HG03159 (cell line): ENCODE measurements at regions not wholly inside any gene's neighbourhood (a gene's known extent, or its start where the extent isn't known, plus 50 kb on each side); places are given as distances from the start of the nearest gene placed in this dataset.

Experiments used
- ATAC-seq: cut with Tn5 transposase; IDR thresholded peaks from one replicate; pipeline ENCODE4 v1.9.1; 2021; ENCODE audit warnings: mild to moderate bottlenecking, moderate library complexity; ENCODE audit not compliant: unreplicated experiment

DNA sequence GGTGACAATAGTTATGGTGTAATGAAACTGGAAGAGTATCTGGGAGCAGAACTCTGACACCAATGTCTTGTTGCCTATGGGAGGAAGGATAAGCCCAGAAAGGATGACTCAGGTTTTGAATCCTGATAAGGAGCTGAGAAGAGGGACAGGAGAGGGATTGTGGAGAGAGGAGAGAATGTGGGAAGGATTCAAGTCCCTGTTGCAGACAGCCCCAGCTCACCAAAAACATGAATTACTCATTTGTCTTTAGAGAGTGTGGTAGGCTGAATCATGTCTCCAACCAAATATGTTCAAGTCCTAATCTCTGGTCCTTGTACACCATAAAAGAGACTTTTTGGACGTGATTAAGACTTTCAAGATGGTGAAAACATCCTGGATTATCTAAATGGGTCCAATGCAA is 206.9 kb upstream of the PHYHIPL start:
- ATAC-seq: no peak

DNA sequence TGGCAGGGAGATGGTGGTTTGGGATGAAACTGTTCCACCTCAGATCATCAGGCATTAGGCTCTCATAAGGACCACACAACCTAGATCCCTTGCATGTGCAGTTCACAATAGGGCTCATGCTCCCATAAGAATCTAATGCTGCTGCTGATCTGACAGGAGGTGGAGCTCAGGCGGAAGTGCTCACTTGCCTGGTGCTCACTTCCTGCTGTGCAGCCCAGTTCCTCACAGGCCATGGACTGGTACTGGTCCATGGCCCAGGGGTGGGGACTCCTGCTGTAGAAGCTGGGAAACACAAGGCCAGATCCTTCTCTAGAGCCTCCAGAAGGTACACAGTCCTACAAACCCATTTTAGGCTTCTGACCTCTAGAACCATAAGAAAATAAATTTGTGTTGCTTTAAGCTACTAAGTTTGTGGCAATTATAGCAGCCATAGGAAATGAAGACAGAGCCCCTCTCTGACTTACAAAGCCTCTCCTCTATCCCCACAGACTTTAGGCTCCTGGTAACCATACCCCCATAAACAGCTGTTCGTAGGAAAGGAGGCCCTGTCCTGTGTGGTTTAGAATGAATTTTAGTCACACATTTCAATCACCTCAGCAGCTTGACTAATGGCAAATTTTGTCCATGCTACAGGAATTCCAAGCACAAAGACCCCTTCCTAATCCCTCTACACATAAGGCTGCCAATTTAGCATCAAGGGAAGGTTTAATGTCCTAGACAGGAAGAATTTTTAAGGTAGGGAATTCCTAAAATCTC is 206.1 kb upstream of the PHYHIPL start:
- no peak for ATAC-seq

DNA sequence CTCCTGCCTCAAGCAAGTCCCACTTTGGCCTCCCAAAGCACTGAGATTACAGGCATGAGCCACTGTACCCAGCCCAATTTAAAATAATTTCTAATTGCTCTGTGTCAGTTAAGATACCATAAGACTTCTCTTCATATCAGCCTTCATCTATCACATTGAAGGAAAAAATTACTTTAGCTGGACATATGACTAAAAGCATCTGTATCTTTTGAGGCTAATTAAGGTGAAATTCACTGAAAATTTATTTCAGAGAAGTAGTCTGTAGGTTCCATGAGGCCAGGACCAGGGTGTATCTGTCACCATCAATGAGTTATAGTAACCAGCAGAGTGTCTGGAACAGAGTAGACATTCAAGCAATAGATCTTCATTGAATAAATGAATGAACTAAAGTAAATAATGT is 205.2 kb upstream of the PHYHIPL start:
- no peak for ATAC-seq

DNA sequence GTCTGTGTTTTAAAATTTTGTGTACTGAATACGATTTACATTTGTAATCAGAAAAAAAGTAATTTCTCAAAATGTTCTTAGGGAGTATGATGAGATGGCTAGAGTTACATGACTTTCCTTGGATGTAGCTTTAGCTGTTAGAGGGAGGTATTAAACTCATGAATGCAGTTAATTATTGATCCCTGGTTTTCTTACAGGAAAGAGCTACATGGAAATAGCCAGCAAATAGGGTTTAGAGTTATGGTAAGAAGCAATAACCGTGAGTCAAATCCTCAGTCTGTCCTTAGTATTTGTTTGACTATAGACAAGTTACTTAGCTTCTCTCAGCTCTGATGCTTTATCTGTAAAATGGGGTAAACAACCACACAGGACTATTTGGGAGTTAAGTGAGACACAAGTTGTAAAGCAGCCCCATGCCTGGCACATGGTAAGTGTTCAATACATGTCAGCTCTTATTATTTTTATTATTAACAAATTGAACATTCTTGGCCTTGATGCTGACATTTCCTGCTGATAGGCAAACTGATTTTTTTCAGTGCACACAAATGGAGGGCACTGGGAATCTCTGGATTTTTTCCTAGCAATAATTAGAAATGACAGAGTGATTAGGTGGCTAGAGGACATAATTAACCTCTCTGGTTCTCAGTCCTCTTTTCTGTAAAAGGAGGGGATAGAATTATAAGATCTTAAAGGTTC is 204.5 kb upstream of the PHYHIPL start:
- ATAC-seq: no peak

DNA sequence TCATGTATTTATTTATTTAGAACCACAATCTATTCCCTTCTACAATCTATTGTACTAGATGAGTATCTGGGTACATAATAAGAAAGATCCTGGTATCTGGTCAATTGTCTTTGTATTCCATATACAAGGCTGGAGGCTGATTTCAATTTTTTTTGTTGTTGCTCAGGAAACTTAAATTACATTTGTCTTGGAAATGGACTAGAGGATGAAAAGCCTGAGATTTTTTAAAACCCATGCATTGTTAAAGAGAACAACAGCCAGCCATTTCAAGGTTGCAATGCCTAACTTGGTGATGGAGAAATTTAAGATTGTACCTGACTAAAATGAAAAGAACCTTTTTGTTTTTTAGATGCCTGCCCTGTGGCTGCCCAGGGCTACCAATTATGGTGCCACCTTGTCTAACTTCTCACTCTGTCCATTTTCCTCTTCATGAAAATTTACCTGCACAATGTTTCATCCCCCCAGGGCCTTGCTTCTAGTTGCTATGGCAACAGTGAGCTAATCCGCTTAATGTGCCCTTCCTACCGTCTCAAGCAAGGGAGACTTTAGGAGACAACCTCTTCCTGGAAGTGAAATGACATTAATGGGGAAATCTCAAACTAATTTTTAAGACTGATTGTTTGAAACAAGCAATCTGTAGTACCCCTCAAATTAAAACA is 203.7 kb upstream of the PHYHIPL start:
- no peak for ATAC-seq

DNA sequence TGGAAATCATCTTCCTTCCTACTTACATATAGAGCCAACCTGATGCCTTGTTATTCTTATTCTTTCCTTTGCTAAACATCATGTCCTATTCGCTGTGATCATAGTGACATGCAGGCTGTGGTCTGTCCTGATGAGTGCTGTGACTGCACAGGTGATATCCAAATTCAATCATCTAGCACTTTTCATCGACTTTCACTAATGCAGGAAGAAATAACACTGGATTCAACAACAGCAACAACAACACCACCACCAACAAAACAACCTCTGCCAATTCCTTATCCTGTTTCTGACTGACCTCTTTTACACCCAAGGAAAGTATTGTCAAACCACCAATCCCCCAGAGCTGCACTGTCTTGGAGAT is 203.2 kb upstream of the PHYHIPL start:
- ATAC-seq: no peak

DNA sequence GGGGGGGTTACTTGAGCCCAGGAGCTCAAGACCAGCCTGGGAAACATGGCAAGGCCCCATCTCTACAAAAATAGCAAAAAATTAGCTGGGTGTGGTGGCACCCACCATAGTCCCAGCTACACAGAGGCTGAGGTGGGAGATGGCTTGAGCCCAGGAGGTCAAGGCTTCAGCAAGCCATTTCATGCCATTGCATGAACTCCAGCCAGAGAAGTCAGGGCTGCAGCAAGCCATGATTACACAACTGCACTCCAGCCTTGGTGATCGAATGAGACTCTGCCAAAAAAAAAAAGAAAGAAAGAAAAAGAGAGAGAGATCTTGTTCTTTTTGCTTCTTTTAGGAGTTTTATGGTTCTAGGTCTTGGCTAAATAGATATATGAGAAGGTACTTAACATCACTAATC is 200.2 kb upstream of the PHYHIPL start:
- no peak for ATAC-seq

DNA sequence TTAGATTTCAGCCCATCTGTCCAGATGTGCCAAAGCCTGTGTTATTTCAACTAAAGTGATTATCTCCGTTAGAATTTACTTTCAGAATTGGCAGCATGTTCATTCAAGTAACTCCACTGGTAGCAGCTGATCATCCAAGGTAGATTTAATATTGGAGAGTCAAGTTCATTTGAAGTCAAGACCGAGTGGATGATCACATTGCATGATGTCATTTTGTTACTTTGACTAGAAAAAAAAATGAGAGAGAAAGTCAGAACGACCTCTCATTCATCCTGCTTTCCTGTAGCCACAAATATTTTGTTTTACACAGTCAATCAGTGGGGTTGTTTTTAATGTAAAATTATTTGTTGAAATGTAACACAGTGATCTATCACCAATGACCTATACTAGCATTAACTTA is 196.7 kb upstream of the PHYHIPL start:
- no peak for ATAC-seq

DNA sequence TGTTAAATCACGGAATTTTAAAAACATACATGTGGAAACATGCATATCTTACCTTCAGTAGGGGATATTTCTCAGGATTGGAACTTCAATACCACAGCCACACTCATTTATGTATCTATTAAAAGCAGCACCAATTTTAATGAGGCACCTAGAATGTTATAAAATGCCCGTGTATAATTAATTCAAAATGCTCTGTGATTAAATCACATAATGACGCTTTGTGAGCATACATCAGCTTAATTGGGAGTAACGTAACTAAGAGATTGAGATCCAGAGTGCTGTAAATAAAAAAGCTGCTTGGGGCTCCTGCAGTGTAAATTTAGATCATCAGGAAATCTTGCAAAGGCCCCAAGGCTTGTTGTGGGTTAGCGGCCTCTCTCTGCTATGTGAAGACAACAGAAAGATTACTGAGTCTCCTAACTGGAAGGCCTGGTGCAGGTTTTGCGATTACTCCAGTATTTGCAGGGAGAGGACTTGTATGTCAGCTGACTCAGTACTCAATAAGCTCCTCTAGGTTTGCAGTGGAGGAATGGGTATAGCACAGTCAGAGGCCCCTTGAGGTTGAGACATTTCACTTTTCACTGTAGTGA is 195.5 kb upstream of the PHYHIPL start:
- ATAC-seq: no peak

DNA sequence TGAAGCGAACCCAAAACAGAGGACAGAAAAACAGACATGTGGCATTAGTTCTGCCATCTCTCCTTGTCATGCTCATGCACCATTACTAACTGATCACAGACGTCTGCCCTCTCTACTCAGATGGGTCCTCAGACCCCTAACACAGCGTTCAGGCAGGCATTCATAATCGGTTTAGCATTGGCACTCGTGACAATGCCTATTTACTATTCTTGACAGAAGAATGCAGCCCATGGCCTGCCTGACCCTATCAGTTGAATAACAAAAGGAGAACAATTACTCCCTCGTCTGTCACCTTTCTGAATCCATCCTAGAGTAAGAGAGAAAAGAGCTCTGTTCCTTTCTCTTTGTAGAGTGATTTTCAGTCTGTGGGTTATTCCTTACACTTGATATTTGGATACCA is 194.6 kb upstream of the PHYHIPL start:
- ATAC-seq: no peak

DNA sequence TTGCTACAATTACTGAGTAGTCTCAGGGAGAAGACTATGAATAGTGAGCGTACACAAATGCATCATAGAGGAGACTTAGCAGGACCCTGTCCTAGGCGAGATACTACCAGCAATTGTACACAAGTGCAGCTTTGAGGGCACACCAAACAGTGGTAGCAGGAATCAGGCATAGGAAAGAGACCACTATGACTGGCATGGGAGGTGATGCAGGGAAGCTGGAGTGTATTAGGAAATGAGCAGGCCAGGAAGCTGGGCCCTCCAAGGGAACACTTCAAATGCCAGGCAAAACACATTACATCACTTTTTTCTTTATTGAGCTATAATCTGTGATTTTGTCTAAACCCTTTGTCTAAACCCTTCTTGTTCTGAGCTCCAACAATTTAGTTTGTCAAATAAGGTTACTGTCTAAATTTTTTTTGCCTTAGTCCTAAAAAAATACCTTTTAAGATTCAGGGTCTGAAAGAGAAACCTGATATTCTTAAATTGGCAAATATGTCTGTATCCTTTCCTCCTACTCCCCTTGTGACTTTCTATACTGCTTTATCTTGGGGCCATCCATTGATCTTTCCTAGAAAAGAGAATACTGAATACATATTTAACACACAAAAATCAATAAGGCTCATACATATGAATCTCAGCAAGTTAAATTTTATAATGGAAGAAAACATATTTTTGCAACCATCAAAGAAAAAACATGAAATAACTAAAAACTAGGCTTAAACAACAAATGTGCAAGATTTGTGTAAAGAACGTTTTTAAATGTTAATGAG is 193.8 kb upstream of the PHYHIPL start:
- ATAC-seq: no peak

DNA sequence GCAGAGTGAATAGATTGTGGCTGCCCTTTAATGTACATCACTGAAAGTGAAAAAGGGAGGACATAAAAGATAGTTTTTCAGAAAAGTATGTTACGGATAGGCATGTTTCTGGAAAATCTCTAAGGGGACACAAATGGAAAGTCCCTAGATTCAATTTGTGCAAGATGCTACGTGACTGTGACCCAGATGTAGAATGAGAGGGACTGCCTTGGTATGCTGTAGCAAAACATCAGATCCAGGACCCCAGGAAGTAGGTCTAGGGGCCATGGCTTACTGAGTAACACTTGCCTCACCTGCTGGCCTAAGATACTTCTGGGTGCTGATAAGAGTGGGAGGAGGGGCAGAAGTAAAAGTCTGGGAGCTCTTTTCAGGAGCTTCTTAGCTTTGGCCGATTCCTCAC is 191.2 kb upstream of the PHYHIPL start:
- no peak for ATAC-seq

DNA sequence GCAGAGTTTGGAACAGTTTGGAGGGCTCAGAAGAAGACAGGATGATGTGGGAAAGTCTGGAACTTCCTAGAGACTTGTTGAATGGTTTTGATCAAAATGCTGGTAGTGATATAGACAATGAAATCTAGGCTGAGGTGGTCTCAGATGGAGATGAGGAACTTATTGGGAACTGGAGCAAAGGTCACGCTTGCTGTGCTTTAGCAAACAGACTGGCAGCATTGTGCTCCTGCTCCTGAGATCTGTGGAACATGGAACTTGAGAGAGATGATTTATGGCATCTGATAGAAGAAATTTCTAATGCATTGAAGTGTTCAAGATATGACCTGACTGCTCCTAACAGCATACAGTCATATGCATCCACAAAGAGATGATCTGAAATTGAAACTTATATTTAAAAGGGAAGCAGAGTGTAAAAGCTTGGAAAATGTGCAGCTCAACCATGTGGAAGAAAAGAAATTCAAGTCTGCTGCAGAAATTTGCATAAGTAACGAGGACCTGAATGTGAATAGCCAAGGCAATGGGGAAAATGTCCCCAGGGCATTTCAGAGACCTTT is 186.9 kb upstream of the PHYHIPL start:
- no peak for ATAC-seq

DNA sequence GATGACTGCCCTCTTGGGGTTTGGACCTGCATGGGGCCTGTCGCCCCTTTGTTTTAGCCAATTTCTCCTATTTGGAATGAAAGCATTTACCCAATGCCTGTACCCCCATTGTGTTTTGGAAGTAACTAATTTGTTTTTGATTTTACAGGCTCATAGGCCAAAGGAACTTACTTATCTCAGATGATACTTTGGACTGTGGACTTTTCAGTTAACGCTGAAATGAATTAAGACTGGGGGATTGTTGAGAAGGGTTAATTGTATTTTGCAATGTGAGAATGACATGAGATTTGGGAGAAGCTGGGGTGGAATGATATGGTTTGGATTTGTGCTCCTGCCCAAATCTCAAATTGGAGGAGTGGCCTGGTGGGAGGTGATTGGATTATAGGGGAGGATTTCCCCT is 185.8 kb upstream of the PHYHIPL start:
- ATAC-seq: no peak

DNA sequence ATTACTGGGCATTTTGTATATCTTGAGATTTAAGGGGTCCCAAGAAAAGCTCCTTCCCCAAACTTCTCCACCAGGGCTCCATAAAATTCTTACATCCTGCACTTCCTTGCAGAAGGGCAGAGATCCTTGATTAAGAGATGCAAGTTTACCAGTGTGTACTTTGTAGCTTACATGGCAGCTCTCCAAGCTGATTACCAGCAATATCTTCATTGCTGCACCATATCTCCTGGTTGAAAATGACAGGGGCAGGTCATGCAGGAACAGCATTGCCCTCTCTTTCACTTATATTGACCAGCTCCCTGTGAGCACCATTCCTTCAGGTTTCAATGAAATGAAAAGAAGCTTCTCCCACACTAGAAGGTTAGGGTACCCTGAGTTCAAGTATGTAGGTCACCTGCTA is 184.6 kb upstream of the PHYHIPL start:
- ATAC-seq: no peak

DNA sequence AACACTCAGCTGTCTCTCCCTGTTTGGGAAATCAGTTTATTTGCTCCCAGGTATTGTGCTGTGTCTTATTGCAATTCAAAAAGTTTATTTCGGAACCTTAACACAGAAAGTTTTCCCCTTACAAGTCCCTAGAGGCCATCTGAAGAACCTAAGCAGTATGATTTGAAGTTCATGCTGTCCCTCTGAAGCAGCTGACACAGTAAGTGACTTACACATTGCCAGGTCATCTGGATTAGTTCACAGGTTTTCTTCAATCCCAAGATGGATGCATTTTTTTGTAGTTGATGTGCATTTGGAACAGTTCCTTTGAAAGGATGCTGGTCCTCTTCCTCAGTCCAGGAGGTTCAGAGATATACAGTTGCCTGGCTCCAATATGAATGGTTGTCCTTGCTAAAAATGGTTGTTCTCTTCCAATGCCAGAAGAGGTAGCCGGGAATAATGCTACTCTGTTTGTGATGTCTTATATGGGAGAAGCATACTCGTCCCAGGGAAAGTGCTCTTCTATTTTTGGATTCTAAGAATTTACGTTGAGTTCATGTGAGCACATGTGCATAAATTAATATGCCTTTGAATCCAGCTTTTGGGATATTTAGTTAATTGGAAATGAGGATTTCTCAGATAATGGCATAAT is 183.5 kb upstream of the PHYHIPL start:
- no peak for ATAC-seq

DNA sequence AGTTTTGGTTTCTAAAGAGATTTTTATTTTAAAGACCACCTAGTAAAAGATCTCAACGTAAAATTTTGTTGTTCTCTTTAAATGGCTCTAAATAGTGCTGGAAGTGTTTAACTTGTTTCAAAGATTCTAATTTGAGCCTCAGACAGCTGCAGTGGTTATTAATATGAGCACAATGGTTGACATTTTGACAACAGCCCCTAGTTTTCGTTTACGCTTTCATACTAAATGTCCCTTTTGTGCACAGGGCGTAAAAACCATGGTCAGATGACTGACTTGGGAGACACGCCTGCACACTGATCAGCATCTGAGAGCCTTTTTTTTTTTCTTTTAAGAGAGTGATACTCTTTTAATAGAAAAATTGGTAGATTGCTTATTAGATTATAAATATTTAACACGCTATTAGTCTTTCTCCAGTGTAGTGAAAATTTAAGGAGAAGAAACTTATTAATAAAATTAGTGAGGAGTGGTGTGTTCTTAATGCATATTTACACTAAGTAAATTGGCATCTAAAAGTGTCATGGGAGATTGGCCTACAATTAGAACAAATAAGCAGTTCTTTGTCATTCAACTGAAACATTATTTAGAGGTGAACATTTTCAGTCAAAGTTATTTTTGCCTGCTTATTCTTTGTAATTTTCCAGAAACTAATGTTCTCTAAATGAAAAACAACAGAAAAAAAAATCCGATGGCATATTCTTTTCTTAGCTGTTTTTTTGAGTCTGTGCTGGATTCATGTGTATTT is 182.8 kb upstream of the PHYHIPL start:
- peak; percentile 57 for ATAC-seq

DNA sequence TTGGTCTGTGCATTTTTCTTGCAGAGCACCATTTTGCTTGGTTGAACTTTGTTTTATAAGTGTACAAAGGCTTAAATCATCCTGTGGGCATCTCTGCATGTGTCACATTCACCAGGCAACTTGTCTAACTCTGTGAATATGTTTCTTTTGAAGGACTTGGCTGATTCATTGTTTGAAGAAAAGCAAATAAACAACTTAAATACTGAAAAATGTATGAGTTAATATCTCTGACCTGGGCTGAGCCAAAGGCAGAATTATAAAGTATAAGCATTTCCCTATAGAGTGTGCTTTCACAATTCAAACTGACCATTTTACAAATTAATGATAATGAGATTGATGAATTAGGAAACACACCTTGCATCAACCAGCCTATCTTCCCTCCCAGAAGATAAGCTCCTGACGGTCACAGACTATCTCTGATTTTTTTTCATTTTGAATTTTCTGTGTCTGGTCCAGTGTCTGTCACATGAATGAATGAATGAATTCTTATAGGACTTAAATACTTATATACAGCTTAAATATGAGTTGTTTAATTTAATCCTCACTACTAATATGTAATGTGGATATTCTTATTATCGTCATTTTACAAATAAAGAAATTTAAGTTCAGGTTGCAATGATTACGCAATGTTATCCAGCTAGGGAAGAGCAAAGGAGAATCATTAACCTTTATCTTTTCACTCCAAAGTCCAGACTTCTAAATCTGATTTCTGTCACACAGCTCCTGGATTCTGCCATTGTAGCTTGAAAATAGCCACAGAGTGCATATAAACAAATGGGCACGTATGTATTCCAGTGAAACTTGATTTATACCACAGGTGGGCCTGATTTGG is 182.0 kb upstream of the PHYHIPL start:
- ATAC-seq: no peak
